ES-I3 (cell line): ENCODE measurements at regions not wholly inside any gene's neighbourhood (a gene's known extent, or its start where the extent isn't known, plus 50 kb on each side); places are given as distances from the start of the nearest gene placed in this dataset.

ENCODE experiments used
- H3K36me3 ChIP-seq: 2 replicates; pipeline ENCODE4 v1.6.1; 2013; ENCODE audit warnings: mild to moderate bottlenecking, low read length, control low read depth, moderate library complexity; ENCODE audit not compliant: insufficient read depth
- H3K4me1 ChIP-seq: 2 replicates; pipeline ENCODE4 v1.6.1; 2013; ENCODE audit warnings: mild to moderate bottlenecking, control low read depth, low read length; ENCODE audit not compliant: insufficient read depth
- H3K9ac ChIP-seq: 2 replicates; pipeline ENCODE4 v1.6.1; 2013; ENCODE audit warnings: low read depth, mild to moderate bottlenecking, low read length, moderate library complexity
- H3K9me3 ChIP-seq: 2 replicates; pipeline ENCODE4 v1.6.1; 2013; ENCODE audit warnings: mild to moderate bottlenecking, low read length, moderate library complexity; ENCODE audit not compliant: control insufficient read depth, insufficient read depth

DNA sequence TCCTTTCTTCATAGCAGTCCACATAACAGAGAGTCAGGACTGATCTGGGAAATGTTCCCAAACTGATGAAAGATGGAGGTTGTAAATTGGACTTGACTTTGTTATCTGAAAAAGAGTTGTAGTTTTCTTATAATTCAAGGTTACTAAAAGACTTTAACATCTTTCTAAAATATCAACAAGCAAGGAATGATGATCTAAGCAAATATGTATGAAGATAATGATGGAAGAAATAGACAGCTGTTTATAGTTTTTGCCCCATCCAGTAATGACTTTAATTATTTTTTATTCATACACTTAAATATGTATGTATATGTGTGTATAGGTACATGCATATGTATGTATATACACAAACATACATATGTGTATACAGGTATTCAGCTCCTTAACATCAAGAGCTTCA, 411.1 kb upstream of the SPOCK3 start:
- no peaks in the 10 kb centered on the region for H3K36me3 ChIP-seq
- no peaks in the 10 kb centered on the region for H3K4me1 ChIP-seq
- H3K9me3 ChIP-seq: no peaks in the 10 kb centered on the region
- no peak overlapping the region for H3K9ac ChIP-seq

GRCh38 chr4:167652267-167652666, 418.0 kb upstream of the SPOCK3 start:
- Histone ChIP-seq H3K9me3 (0 out of 2 replicates have a peak, but pooled peaks cover 5% of the 10 kb centered on the region), H3K36me3 (no peaks in the 10 kb centered on the region), H3K4me1 (no peaks in the 10 kb centered on the region), H3K9ac (no peak overlapping the region)

DNA sequence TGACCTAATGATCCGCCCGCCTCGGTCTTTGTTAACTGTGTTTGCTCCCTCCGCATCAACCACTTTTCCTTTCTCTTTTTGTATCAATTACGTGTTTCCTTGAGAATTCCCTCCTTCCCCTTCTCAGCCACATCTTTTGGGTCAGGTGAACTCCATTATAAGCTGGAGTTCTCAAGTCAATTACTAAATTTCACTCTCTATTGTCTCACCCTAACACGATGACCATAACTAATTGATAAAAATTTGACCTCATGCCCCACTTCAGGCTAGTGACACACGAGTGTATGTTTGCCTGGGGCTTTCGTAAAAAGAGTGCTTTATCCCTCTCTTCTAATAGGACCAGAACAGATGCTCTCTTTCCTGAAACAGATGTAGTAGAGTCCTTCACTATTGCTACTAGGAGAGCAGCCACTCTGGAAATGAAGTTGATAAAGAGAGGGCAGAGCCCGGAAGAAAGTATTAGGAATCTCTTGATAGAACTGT, 403.6 kb upstream of the ANXA10 start:
- H3K9ac ChIP-seq: peak overlapping the region; percentile 78
- H3K9me3 ChIP-seq: no peaks in the 10 kb centered on the region
- H3K36me3 ChIP-seq: no peaks in the 10 kb centered on the region
- no peaks in the 10 kb centered on the region for H3K4me1 ChIP-seq

DNA sequence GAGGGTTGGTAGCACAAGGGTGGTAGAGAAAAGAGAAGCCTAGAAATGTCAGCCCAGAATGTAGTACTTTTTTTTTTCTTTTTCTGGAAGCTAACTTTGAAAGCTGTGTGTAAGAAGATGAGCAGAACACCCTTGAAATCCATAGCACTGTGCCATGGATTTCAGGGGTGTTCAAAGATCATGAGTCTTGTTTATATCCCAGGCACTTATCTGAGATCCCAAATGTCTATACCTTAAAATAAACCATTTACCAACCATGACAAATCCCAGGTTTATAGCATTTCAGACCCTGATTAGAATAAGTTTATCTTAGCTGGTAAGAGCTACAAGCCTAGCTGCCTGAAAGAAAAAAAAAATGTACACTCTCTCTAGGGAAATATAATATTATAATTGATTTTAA, 389.9 kb upstream of the ANXA10 start:
- Histone ChIP-seq H3K36me3 (no peaks in the 10 kb centered on the region), H3K4me1 (no peaks in the 10 kb centered on the region), H3K9ac (no peak overlapping the region), H3K9me3 (no peaks in the 10 kb centered on the region; the same call in 1 of the 2 replicates)

GRCh38 chr4:167711517-167711916, 380.8 kb upstream of the ANXA10 start:
- Histone ChIP-seq H3K9ac (no peak overlapping the region), H3K9me3 (no peaks in the 10 kb centered on the region; the same call in none of the 2 replicates), H3K36me3 (no peaks in the 10 kb centered on the region), H3K4me1 (no peaks in the 10 kb centered on the region)

- H3K9ac ChIP-seq: no peak overlapping the region
- H3K4me1 ChIP-seq: no peaks in the 10 kb centered on the region
- H3K9me3 ChIP-seq: no peaks in the 10 kb centered on the region; the same call in 1 of the 2 replicates
- no peaks in the 10 kb centered on the region for H3K36me3 ChIP-seq
Observed at GRCh38 chr4:167713756-167714155, 378.6 kb upstream of the ANXA10 start.

DNA sequence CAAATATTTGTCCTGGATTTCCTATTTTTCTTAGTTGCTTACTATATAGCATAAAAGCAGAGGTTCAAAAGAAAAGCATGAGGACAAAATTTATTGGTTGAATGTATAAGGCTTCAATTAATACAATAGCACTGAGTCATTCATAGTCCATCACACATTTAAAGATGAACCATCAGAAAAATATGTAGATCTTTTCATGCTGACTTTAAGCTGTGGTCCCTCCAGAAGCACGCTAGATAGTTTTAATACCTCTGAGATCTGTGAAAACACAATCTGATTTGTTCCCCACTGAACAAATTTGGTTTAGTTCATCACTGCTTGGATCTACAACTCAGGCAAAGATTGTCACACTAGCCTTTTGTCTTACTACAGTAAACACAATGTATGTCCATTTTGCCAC, 377.2 kb upstream of the ANXA10 start:
- H3K36me3 ChIP-seq: no peaks in the 10 kb centered on the region
- no peaks in the 10 kb centered on the region; the same call in 1 of the 2 replicates for H3K9me3 ChIP-seq

DNA sequence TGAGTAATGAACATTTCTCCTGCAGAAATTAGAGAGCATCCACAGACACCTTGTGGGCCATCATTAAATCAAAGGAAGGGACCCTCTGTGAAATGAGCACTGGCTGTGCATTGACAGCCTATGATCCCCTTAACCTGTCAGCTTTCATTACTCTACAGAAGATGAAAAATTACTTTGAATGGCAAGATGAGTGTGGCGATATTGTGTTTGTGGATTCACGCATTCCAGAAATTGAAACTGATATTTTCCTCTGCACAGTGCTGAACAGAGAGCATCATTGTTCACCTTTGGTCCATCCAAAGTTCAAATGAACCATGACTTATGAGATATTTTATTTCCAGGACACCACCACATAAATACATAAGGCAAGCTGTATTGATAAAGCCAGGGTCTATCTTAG, 374.8 kb upstream of the ANXA10 start:
- no peak overlapping the region for H3K9ac ChIP-seq
- no peaks in the 10 kb centered on the region; the same call in 1 of the 2 replicates for H3K9me3 ChIP-seq
- no peaks in the 10 kb centered on the region for H3K4me1 ChIP-seq
- H3K36me3 ChIP-seq: no peaks in the 10 kb centered on the region

More for the DNA sequence above, 377.2 kb upstream of the ANXA10 start:
- Histone ChIP-seq H3K9ac (no peak overlapping the region), H3K4me1 (no peaks in the 10 kb centered on the region)

- no peaks in the 10 kb centered on the region for H3K9me3 ChIP-seq
- no peaks in the 10 kb centered on the region for H3K4me1 ChIP-seq
- no peak overlapping the region for H3K9ac ChIP-seq
- no peaks in the 10 kb centered on the region for H3K36me3 ChIP-seq
Observed at GRCh38 chr4:167721617-167722486, 370.5 kb upstream of the ANXA10 start.

DNA sequence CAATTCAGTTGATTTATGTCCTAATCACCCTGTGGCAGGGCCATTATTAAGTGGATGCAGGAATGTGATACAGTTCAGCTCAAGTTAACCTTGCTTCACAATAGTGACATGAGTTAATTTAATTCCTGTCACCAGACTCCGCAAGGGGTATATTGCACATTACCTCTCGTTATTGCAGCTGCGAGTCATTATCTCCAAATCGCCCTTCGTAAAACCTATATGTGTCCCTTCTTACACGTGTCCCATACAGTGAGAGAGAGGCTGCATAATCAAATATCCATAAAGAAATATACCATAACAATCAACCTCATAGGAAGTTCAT, 369.9 kb upstream of the ANXA10 start:
- no peaks in the 10 kb centered on the region for H3K36me3 ChIP-seq
- no peaks in the 10 kb centered on the region for H3K9me3 ChIP-seq
- H3K4me1 ChIP-seq: no peaks in the 10 kb centered on the region
- no peak overlapping the region for H3K9ac ChIP-seq

GRCh38 chr4:167724941-167725340, 367.4 kb upstream of the ANXA10 start:
- Histone ChIP-seq H3K36me3 (no peaks in the 10 kb centered on the region), H3K9ac (no peak overlapping the region), H3K9me3 (no peaks in the 10 kb centered on the region), H3K4me1 (no peaks in the 10 kb centered on the region)

- H3K36me3 ChIP-seq: no peaks in the 10 kb centered on the region
- H3K4me1 ChIP-seq: no peaks in the 10 kb centered on the region
- no peak overlapping the region for H3K9ac ChIP-seq
- peaks cover 21% of the 10 kb centered on the region for H3K9me3 ChIP-seq
Observed at GRCh38 chr4:167730769-167731168, 361.6 kb upstream of the ANXA10 start.

- H3K36me3 ChIP-seq: no peaks in the 10 kb centered on the region
Observed at GRCh38 chr4:167745024-167745687, 347.2 kb upstream of the ANXA10 start.

GRCh38 chr4:167767281-167767680, 325.1 kb upstream of the ANXA10 start:
- Histone ChIP-seq H3K9ac (no peak overlapping the region), H3K9me3 (peaks cover 13% of the 10 kb centered on the region), H3K36me3 (no peaks in the 10 kb centered on the region), H3K4me1 (no peaks in the 10 kb centered on the region)

More at GRCh38 chr4:167745024-167745687, 347.2 kb upstream of the ANXA10 start:
- no peak overlapping the region for H3K9ac ChIP-seq
- H3K4me1 ChIP-seq: no peaks in the 10 kb centered on the region
- no peaks in the 10 kb centered on the region; the same call in 1 of the 2 replicates for H3K9me3 ChIP-seq

GRCh38 chr4:167774646-167775045, 317.7 kb upstream of the ANXA10 start:
- Histone ChIP-seq H3K36me3 (no peaks in the 10 kb centered on the region), H3K9ac (no peak overlapping the region), H3K4me1 (no peaks in the 10 kb centered on the region), H3K9me3 (peaks cover 2% of the 10 kb centered on the region; the same call in 1 of the 2 replicates)
